B cell (primary cell): ENCODE measurements at regions not wholly inside any gene's neighbourhood (a gene's known extent, or its start where the extent isn't known, plus 50 kb on each side); places are given as distances from the start of the nearest gene placed in this dataset.

Source experiments
- ATAC-seq: fragments of 200-7000 bp; cut with Tn5 transposase; one replicate; pipeline ENCODE4 v1.10.0; 2021; ENCODE audit warnings: low read depth, mild to moderate bottlenecking, moderate number of reproducible peaks, moderate library complexity
- CTCF ChIA-PET: fragments of 350-600 bp; sonication (Branson Sonifier 250); formaldehyde crosslinking; loops from one replicate; lab custom pipeline; 2021; ENCODE audit warnings: antibody characterized with exemption, inconsistent platforms; lab: Charles Lee
- POLR2A ChIA-PET: fragments of 350-600 bp; sonication (Branson Sonifier 250); formaldehyde crosslinking; loops from one replicate; lab custom pipeline; 2021; ENCODE audit warnings: antibody characterized with exemption; lab: Charles Lee
- DNase-seq: peaks from one replicate; pipeline ENCODE4 v3.0.0; 2013
- H2AFZ ChIP-seq: 2 replicates; pipeline ENCODE4 v1.6.1; 2012; ENCODE audit warnings: mild to moderate bottlenecking, low read depth, low read length; ENCODE audit not compliant: insufficient read depth, poor library complexity, severe bottlenecking
- H3K27ac ChIP-seq, 2 donors: 1 replicate in 1 of 2; 2 replicates in 1 of 2; pipeline ENCODE4 v1.5.1; 2012 to 2013; ENCODE audit warnings: low read length in 2 of 2, mild to moderate bottlenecking in 2 of 2, moderate library complexity in 1 of 2
- H3K27me3 ChIP-seq, 4 experiments: fragments of 200-600 bp in 1 of 4; sonication (generic) in 1 of 4; replicated peaks in 1 of 4; 1 replicate in 2 of 4; 2 replicates in 2 of 4; pipeline versions ENCODE4 v1.6.1 to v1.7.0; 2013 to 2016; ENCODE audit warnings: low read length in 3 of 4, mild to moderate bottlenecking in 2 of 4, mixed read lengths in 1 of 4, moderate library complexity in 1 of 4; ENCODE audit not compliant: insufficient read depth in 4 of 4, control insufficient read depth in 3 of 4; ENCODE audit errors: control extremely low read depth in 1 of 4
- H3K36me3 ChIP-seq, 2 experiments: replicated peaks in 1 of 2; 1 replicate in 1 of 2; 2 replicates in 1 of 2; pipeline versions ENCODE4 v1.6.1 to v1.7.1; 2013; ENCODE audit warnings: low read length in 1 of 2; ENCODE audit not compliant: insufficient read depth in 2 of 2, control insufficient read depth in 1 of 2; ENCODE audit errors: control extremely low read depth in 1 of 2, extremely low read depth in 1 of 2
- H3K4me1 ChIP-seq, 2 donors: fragments of 200-600 bp in 1 of 2; sonication (generic) in 1 of 2; 1 replicate in 1 of 2; 2 replicates in 1 of 2; pipeline versions ENCODE4 v1.5.1 to v1.6.1; 2013 to 2017; ENCODE audit warnings: low read length in 2 of 2; ENCODE audit not compliant: control insufficient read depth in 2 of 2, insufficient read depth in 2 of 2
- H3K4me2 ChIP-seq: replicated peaks from 2 replicates; pipeline ENCODE3; 2012; ENCODE audit warnings: mild to moderate bottlenecking, low read depth, low read length; ENCODE audit not compliant: poor library complexity, severe bottlenecking
- H3K4me3 ChIP-seq, 5 experiments: fragments of 200-600 bp in 1 of 5; sonication (generic) in 1 of 5; 1 replicate in 3 of 5; 2 replicates in 2 of 5; pipeline versions ENCODE4 v1.5.1 to v1.7.0; 2011 to 2016; ENCODE audit warnings: low read length in 4 of 5, mild to moderate bottlenecking in 4 of 5, low read depth in 2 of 5, control low read depth in 1 of 5, moderate library complexity in 1 of 5; ENCODE audit not compliant: insufficient read depth in 1 of 5; ENCODE audit errors: control extremely low read depth in 1 of 5, extremely low read depth in 1 of 5
- H3K79me2 ChIP-seq: fragments of 200-600 bp; sonication (generic); one replicate; pipeline ENCODE4 v1.6.0; 2016; ENCODE audit warnings: low read length; ENCODE audit not compliant: control insufficient read depth, insufficient read depth
- H3K9ac ChIP-seq: fragments of 200-600 bp; sonication (generic); 2 replicates; pipeline ENCODE4 v1.6.1; 2017; ENCODE audit warnings: mild to moderate bottlenecking, low read length, moderate library complexity
- H3K9me3 ChIP-seq, 3 donors: one replicate each; pipeline versions ENCODE4 v1.6.1 to v1.7.1; 2013; ENCODE audit warnings: low read length in 2 of 3; ENCODE audit not compliant: control insufficient read depth in 2 of 3, insufficient read depth in 1 of 3; ENCODE audit errors: control extremely low read depth in 1 of 3
- H4K20me1 ChIP-seq: 2 replicates; pipeline ENCODE4 v1.6.0; 2012; ENCODE audit warnings: mild to moderate bottlenecking, low read length; ENCODE audit not compliant: insufficient read depth, control insufficient read depth, poor library complexity, severe bottlenecking
- H3K27ac Mint-ChIP-seq: one replicate; pipeline ENCODE4 v1.8.0; 2021; ENCODE audit warnings: mixed read lengths
- H3K27me3 Mint-ChIP-seq: one replicate; pipeline ENCODE4 v1.8.0; 2021; ENCODE audit warnings: mixed read lengths
- H3K4me1 Mint-ChIP-seq: one replicate; pipeline ENCODE4 v1.8.0; 2021; ENCODE audit warnings: mixed read lengths
- H3K4me3 Mint-ChIP-seq: one replicate; pipeline ENCODE4 v1.8.0; 2021; ENCODE audit warnings: mixed read lengths
- H3K9me3 Mint-ChIP-seq: one replicate; pipeline ENCODE4 v1.8.0; 2022; ENCODE audit warnings: mixed read lengths; ENCODE audit not compliant: insufficient read depth
- CTCF ChIP-seq: fragments of 200-600 bp; IDR thresholded peaks from one replicate; pipeline ENCODE4 v1.8.0; 2022; ENCODE audit warnings: antibody characterized with exemption, mild to moderate bottlenecking
- EZH2 ChIP-seq: IDR thresholded peaks from 2 replicates; pipeline ENCODE4 v1.6.1; 2012; ENCODE audit warnings: borderline replicate concordance, low read depth, mild to moderate bottlenecking, moderate library complexity, low read length; ENCODE audit not compliant: insufficient read depth, poor library complexity, severe bottlenecking
- whole genome bisulfite sequencing: methylation state at CpG from one replicate; pipeline ENCODE4 v1.1.5; 2013; ENCODE audit warnings: missing lambda C conversion rate; ENCODE audit not compliant: insufficient coverage; 5-methylcytosine and 5-hydroxymethylcytosine counted together
- intact Hi-C: fragments of 100-400 bp; cut with micrococcal nuclease; formaldehyde crosslinking; loops from one replicate; pipeline ENCODE4 v1.10.0; 2022

DNA sequence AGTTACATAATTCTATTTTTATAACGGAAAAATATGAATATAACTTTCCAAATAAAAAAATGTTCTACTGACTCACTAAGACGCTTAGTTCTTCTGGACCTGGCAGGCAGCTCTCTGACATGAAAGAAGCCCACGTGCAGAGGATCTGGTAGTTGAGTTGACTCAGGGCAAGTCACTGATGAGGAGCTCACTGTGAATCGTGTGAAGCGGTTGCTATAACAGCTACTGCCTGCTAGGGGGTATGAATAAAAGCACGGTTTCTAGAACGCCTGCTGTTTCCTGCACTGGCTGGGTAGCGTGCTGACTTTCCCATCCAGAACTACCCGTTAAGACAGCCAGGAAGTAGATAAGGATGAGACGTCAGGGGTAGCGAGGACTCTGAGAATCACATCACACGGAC lies 54.7 kb upstream of the WASF3 start:
- 14% methylated on average over 11 of the region's 12 CpGs for WGBS
- Histone ChIP-seq H3K27ac (no peak overlapping the region), H3K4me3 (no peak overlapping the region), H3K9ac (no peak overlapping the region), H4K20me1 (no peaks in the 10 kb centered on the region), H3K36me3 (no peaks in the 10 kb centered on the region), H2AFZ (no peak overlapping the region), H3K27me3 (no peaks in the 10 kb centered on the region), H3K79me2 (no peaks in the 10 kb centered on the region), H3K4me2 (no peak overlapping the region), H3K9me3 (no peaks in the 10 kb centered on the region), H3K4me1 (no peaks in the 10 kb centered on the region)
- intact Hi-C loops, result no loop called here
- Mint-ChIP-seq H3K4me1 (no peaks in the 10 kb centered on the region), H3K9me3 (no peaks in the 10 kb centered on the region), H3K4me3 (no peak overlapping the region), H3K27me3 (peaks cover 21% of the 10 kb centered on the region), H3K27ac (no peak overlapping the region)
- ChIA-PET CTCF (interaction anchor here (1.6 kb wide), 1 partner anchor 318 kb away, joined by 5 read pairs; no protein-coding TSS in a partner anchor), POLR2A (no interaction called here)
- no peak for ATAC-seq
- TF ChIP-seq CTCF (no peak), EZH2 (no peak)
- DNase-seq, result no peak

- WGBS, result no CpG with 5 or more reads among the region's 8 CpGs
Measured at GRCh38 chr13:26503826-26504594, 53.5 kb upstream of the WASF3 start.

More at GRCh38 chr13:26503826-26504594, 53.5 kb upstream of the WASF3 start:
- no peak for DNase-seq
- TF ChIP-seq EZH2 (no peak), CTCF (no peak)
- Histone ChIP-seq H3K4me2 (no peak overlapping the region), H3K4me1 (no peaks in the 10 kb centered on the region), H3K9ac (no peak overlapping the region), H3K27ac (no peak overlapping the region), H3K27me3 (no peaks in the 10 kb centered on the region), H3K9me3 (peaks cover 0 to 6% (median 3%) of the 10 kb centered on the region in 3 donors), H4K20me1 (no peaks in the 10 kb centered on the region), H3K36me3 (no peaks in the 10 kb centered on the region), H2AFZ (no peak overlapping the region), H3K79me2 (no peaks in the 10 kb centered on the region), H3K4me3 (no peak overlapping the region)
- POLR2A ChIA-PET, result no interaction called here
- Mint-ChIP-seq H3K27ac (no peak overlapping the region), H3K4me1 (no peaks in the 10 kb centered on the region), H3K4me3 (no peak overlapping the region), H3K9me3 (no peaks in the 10 kb centered on the region), H3K27me3 (peaks cover 19% of the 10 kb centered on the region)
- CTCF ChIA-PET, result no interaction called here
- no peak for ATAC-seq
- intact Hi-C loops, result no loop called here
